ENCODE measurements at regions not wholly inside any gene's neighbourhood (a gene's known extent, or its start where the extent isn't known, plus 50 kb on each side); places are given as distances from the start of the nearest gene placed in this dataset.
"Not testable (repeated sequence)": the region's sequence is repeated elsewhere in the genome, so short reads cannot be mapped to it uniquely, and the experiment has no call there.

- DNase-seq (ENCODE audit: low read depth in 2 of 2), result no peak
Measured at GRCh38 chr2:21837168-21837960, 713.6 kb downstream of the TDRD15 start.

GRCh38 chr2:21841341-21841740 is 717.6 kb downstream of the TDRD15 start:
- DNase-seq (ENCODE audit: low read depth in 2 of 2), result no peak

GRCh38 chr2:21850367-21850766 is 726.6 kb downstream of the TDRD15 start:
- DNase-seq (ENCODE audit: low read depth in 2 of 2), result not testable (repeated sequence)

GRCh38 chr2:21854938-21855337 is 731.2 kb downstream of the TDRD15 start:
- DNase-seq (ENCODE audit: low read depth in 2 of 2), result no peak

- DNase-seq (ENCODE audit: low read depth in 2 of 2), result no peak
Measured at GRCh38 chr2:21856708-21857107, 732.9 kb downstream of the TDRD15 start.

GRCh38 chr2:21860907-21861306 is 737.1 kb downstream of the TDRD15 start:
- no peak for DNase-seq (ENCODE audit: low read depth in 2 of 2)

GRCh38 chr2:21866316-21866715 is 742.5 kb downstream of the TDRD15 start:
- no peak for DNase-seq (ENCODE audit: low read depth in 2 of 2)

GRCh38 chr2:21887881-21888280 is 764.1 kb downstream of the TDRD15 start:
- DNase-seq (ENCODE audit: low read depth in 2 of 2), result no peak

GRCh38 chr2:21890041-21890440 is 766.3 kb downstream of the TDRD15 start:
- no peak for DNase-seq (ENCODE audit: low read depth in 2 of 2)

- DNase-seq (ENCODE audit: low read depth in 2 of 2), result no peak
Measured at GRCh38 chr2:21890716-21891115, 766.9 kb downstream of the TDRD15 start.

GRCh38 chr2:21891191-21891590 is 767.4 kb downstream of the TDRD15 start:
- no peak for DNase-seq (ENCODE audit: low read depth in 2 of 2)

- no peak for DNase-seq (ENCODE audit: low read depth in 2 of 2)
Measured at GRCh38 chr2:21892140-21892539, 768.4 kb downstream of the TDRD15 start.

GRCh38 chr2:21895200-21895599 is 771.4 kb downstream of the TDRD15 start:
- no peak for DNase-seq (ENCODE audit: low read depth in 2 of 2)

GRCh38 chr2:21908712-21909380 is 785.1 kb downstream of the TDRD15 start:
- not testable (repeated sequence) for DNase-seq (ENCODE audit: low read depth in 2 of 2)

- DNase-seq (ENCODE audit: low read depth in 2 of 2), result no peak
Measured at GRCh38 chr2:21910832-21911507, 787.2 kb downstream of the TDRD15 start.

GRCh38 chr2:21912405-21912804 is 788.6 kb downstream of the TDRD15 start:
- DNase-seq (ENCODE audit: low read depth in 2 of 2), result no peak

GRCh38 chr2:21915201-21915600 is 791.4 kb downstream of the TDRD15 start:
- DNase-seq (ENCODE audit: low read depth in 2 of 2), result no peak

GRCh38 chr2:21916934-21917522 is 793.3 kb downstream of the TDRD15 start:
- no peak for DNase-seq (ENCODE audit: low read depth in 2 of 2)

- DNase-seq (ENCODE audit: low read depth in 2 of 2), result no peak
Measured at GRCh38 chr2:21920721-21921120, 797.0 kb downstream of the TDRD15 start.

GRCh38 chr2:21924640-21925285 is 801.0 kb downstream of the TDRD15 start:
- no peak for DNase-seq (ENCODE audit: low read depth in 2 of 2)

GRCh38 chr2:21928292-21928691 is 804.5 kb downstream of the TDRD15 start:
- DNase-seq (ENCODE audit: low read depth in 2 of 2), result no peak

GRCh38 chr2:21930226-21930625 is 806.5 kb downstream of the TDRD15 start:
- no peak for DNase-seq (ENCODE audit: low read depth in 2 of 2)
